A673 (cell line): ENCODE measurements at regions not wholly inside any gene's neighbourhood (a gene's known extent, or its start where the extent isn't known, plus 50 kb on each side); places are given as distances from the start of the nearest gene placed in this dataset.

Source experiments
- EZH2 ChIP-seq: fragments of 200-600 bp; sonication (generic); IDR thresholded peaks from 2 replicates; pipeline ENCODE4 v1.6.1; 2017; ENCODE audit warnings: borderline replicate concordance, low read depth, mild to moderate bottlenecking, mixed read lengths, antibody characterized with exemption, low read length; ENCODE audit not compliant: poor library complexity, severe bottlenecking
- TF ChIP-seq, protein P1 (sequence below): fragments of 300-800, 200-600 bp; sonication (generic); conservative IDR thresholded peaks from 2 replicates; pipeline ENCODE4 v1.5.1; 2017; ENCODE audit warnings: low read depth, mild to moderate bottlenecking, antibody characterized with exemption, low read length, moderate library complexity, mixed read lengths

DNA sequence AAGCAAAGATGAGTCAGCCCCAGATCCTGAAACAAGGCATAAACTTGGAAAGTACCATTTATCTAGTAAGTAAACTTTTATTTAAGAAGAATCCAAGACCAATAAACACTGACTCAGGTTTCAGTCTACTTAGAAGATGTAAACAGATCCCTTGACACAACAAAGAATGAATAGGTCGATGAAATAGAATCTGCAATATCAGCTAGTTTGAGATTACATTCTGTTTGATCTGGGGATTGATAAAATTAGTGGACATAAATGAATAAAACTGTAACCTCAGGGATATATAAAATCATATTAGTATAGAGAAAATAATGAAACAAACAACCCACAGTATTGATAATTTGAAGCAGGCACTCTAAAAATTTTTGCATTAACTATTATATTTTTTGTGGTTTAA, 708.9 kb downstream of the FAM181B start:
- TF ChIP-seq, protein P1, sequence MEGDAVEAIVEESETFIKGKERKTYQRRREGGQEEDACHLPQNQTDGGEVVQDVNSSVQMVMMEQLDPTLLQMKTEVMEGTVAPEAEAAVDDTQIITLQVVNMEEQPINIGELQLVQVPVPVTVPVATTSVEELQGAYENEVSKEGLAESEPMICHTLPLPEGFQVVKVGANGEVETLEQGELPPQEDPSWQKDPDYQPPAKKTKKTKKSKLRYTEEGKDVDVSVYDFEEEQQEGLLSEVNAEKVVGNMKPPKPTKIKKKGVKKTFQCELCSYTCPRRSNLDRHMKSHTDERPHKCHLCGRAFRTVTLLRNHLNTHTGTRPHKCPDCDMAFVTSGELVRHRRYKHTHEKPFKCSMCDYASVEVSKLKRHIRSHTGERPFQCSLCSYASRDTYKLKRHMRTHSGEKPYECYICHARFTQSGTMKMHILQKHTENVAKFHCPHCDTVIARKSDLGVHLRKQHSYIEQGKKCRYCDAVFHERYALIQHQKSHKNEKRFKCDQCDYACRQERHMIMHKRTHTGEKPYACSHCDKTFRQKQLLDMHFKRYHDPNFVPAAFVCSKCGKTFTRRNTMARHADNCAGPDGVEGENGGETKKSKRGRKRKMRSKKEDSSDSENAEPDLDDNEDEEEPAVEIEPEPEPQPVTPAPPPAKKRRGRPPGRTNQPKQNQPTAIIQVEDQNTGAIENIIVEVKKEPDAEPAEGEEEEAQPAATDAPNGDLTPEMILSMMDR = no peak
- no peak for TF ChIP-seq EZH2
